IPS-18c (cell line): ENCODE measurements at regions not wholly inside any gene's neighbourhood (a gene's known extent, or its start where the extent isn't known, plus 50 kb on each side); places are given as distances from the start of the nearest gene placed in this dataset.

Experiments used
- H3K4me3 ChIP-seq: 2 replicates; pipeline ENCODE4 v1.7.0; 2013; ENCODE audit warnings: low read depth, mild to moderate bottlenecking, low read length, moderate library complexity; ENCODE audit not compliant: insufficient read depth
- H3K9me3 ChIP-seq: one replicate; pipeline ENCODE4 v1.6.1; 2013; ENCODE audit warnings: mild to moderate bottlenecking, low read length, moderate library complexity; ENCODE audit not compliant: control insufficient read depth, insufficient read depth

GRCh38 chr3:72401005-72401545 is 447.2 kb downstream of the SHQ1 start:
- Histone ChIP-seq H3K4me3 (no peak overlapping the region), H3K9me3 (no peaks in the 10 kb centered on the region)

DNA sequence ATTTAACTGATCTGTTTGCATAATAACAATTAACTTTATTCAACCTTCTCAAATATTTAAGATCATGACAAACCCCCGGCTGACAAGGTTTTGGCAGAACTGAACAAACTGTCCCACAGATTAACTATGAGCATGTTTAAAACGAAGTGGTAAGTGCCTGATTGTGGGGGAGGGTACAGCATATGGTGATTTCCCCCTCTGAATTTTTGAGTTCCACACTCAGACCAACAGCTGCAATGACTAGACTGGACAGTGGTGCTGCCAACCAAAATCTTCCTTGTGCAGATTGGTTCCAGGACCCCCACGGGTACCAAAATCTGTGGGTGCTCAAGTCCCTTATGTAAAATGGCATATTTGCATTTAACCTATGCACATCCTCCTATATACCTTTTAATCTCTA is 449.5 kb downstream of the SHQ1 start:
- Histone ChIP-seq H3K4me3 (no peak overlapping the region), H3K9me3 (no peaks in the 10 kb centered on the region)

- Histone ChIP-seq H3K4me3 (no peak overlapping the region), H3K9me3 (no peaks in the 10 kb centered on the region)
Measured at GRCh38 chr3:72397586-72397985, 450.7 kb downstream of the SHQ1 start.

DNA sequence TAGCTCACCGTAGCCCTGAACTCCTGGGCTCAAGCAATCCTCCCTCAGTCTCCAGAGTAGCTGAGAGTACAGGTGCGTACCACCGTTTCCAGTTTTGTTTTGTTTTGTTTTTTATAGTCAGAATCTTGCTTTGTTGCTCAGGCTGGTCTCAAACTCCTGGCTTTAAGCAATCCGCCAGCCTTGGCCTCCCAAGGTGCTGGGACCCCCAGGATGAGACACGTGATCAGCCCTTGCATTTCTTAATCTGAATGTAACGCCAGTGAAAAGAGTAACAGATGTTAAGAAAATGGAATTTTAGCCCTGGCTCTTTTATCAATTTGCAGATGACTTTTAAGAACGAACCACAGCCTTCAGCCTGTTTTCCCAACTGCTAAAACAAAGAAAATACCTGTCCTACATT is 451.3 kb downstream of the SHQ1 start:
- Histone ChIP-seq H3K4me3 (no peak overlapping the region), H3K9me3 (no peaks in the 10 kb centered on the region)

- Histone ChIP-seq H3K9me3 (no peaks in the 10 kb centered on the region), H3K4me3 (no peak overlapping the region)
Measured at GRCh38 chr3:72395776-72396311, 452.4 kb downstream of the SHQ1 start.

DNA sequence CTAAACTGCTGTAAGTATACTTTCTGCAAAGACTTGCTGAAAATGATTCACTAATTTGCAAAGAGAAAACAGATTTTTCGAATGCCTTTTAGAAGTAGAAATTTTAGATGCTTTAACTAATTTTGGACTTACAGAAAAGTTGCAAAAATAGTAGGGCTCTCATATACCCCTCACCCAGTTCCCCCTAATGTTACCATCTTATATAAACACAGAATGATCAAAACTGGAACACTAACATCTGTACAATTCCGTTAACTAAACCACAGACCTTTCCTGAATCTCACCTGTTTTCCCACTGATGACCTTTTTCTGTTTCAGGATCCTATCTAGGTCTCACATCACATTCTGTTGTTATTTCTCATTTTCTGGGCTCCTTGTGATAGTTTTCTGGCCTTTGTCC is 454.8 kb downstream of the SHQ1 start:
- H3K4me3 ChIP-seq, result no peak overlapping the region
- no peaks in the 10 kb centered on the region for H3K9me3 ChIP-seq

DNA sequence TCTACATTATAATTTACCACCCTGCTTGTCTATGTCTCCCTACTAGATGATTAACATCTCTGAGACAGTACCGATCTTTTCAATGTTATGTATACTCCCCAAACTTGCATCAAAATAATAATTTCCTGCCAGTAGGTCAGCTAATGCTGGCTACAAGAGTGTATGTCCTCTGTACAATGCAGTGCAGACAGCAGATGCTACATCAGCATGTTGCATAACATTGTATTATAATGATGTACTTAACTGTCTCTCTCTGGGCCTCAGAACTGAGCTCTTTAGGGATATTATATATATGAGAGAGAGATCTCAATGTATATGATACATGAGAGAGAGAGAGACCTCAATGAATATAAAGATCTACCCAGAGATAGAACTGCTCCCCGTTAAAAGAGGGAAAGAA is 456.6 kb downstream of the SHQ1 start:
- no peaks in the 10 kb centered on the region for H3K9me3 ChIP-seq
- no peak overlapping the region for H3K4me3 ChIP-seq

GRCh38 chr3:72390841-72391240 is 457.4 kb downstream of the SHQ1 start:
- no peaks in the 10 kb centered on the region for H3K9me3 ChIP-seq
- no peak overlapping the region for H3K4me3 ChIP-seq

DNA sequence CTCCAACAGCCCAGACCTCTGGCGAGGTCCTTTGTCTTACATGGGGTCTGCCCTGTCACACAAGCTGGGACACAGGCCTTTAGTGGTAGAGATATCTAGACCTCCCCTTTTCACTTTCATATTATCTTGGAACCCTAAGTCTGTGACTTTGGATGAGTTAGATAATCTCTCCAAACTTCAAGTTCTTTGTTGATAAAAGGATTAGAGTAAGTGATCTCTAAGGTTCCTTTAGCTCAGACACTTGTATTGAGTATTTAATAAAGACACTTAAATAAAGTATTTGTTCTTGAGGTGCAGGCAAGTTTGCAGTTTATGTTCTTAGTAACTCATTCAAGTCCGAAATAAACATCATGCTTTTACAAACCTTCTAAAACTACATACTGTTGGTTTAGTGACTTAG is 459.6 kb downstream of the SHQ1 start:
- Histone ChIP-seq H3K9me3 (no peaks in the 10 kb centered on the region), H3K4me3 (no peak overlapping the region)

- Histone ChIP-seq H3K9me3 (no peaks in the 10 kb centered on the region), H3K4me3 (no peak overlapping the region)
Measured at GRCh38 chr3:72388117-72388516, 460.1 kb downstream of the SHQ1 start.

DNA sequence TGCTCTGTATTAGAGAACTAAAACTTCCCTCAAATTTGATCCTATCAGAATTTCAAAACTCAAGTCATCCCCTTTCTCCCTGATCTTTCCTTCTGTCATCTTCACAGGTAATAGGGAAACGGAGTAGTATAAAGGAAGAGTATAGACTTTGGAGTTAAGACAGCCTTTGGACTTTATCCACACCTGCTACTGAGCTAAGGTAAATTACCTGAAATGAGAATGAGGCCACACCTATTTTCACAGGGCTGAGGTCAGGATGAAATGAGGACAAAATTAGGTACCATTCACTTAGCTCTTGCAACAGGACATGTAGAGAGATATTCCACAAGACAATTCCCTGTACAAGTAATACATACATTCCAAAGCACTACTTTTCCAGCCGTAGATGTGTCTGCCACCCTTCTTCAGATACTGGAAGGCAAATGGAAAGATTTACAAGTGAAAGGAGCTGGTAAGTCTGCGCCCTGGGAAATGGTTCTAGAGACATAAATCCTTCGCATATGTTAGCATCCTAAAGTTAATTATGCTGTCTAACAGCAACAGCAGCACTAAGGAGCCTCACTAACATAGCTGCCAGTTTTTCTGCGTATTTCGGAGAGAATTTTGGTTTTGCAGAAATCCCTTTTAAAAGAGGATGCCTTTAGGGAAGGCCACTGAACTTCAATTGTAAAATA is 461.8 kb downstream of the SHQ1 start:
- H3K9me3 ChIP-seq, result no peaks in the 10 kb centered on the region
- no peak overlapping the region for H3K4me3 ChIP-seq

DNA sequence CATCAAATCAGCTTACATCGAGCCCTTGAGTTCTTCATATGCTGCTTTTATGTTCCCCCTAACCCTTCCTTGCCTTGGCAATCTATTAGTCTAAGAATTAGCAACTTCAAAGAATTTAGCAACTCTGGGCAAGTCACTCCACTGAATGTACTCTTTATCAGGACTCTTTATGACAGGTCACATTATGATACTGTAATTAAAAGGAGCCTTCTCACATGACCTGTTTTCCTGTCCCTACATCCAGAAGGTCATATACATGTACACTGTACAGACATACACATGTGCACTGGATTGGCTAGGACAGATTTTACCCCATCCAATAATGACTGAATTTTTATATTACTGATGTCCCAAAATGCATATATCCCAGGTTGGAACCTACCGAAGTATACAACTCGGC is 463.1 kb downstream of the SHQ1 start:
- H3K4me3 ChIP-seq, result no peak overlapping the region
- H3K9me3 ChIP-seq, result no peaks in the 10 kb centered on the region

- Histone ChIP-seq H3K9me3 (no peaks in the 10 kb centered on the region), H3K4me3 (no peak overlapping the region)
Measured at GRCh38 chr3:72384602-72385001, 463.6 kb downstream of the SHQ1 start.

DNA sequence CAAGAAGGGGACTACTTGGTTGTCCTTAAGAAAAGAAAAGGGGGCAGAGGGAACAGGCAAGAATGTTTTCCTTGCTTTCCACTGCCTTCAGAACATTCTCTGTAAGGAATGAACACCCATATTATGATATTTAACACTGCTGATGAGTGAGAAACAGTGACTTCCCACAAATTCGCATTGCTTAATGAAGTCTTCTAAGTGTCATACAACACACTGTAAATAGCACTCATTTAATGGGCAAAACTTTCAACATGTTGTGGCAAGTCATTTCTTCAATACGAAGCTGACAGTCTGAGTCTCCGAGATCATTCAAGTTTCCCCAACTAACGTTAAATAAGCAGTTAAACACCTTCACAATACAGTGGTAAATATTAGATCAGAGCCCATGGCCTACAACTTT is 464.4 kb downstream of the SHQ1 start:
- no peak overlapping the region for H3K4me3 ChIP-seq
- H3K9me3 ChIP-seq, result no peaks in the 10 kb centered on the region

GRCh38 chr3:72383230-72383629 is 465.0 kb downstream of the SHQ1 start:
- Histone ChIP-seq H3K9me3 (no peaks in the 10 kb centered on the region), H3K4me3 (no peak overlapping the region)

DNA sequence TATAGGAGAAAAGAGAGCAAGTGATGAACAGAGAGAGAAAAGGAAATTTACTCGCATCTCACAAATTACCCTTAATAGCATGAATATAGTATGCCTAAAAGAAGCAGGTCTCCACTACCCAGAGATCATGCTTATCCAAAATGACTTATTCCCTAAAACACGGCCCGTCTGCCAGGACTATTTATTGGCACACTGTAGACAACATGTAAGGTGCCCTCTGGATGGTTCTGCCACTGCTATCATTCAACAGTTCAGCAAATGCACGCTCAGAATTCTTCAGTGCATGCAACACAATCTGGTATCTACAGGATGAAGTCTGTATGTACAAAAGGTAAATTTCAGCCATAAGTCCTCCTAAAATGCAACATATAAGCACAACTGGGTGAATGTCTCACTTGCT is 465.8 kb downstream of the SHQ1 start:
- H3K9me3 ChIP-seq, result no peaks in the 10 kb centered on the region
- no peak overlapping the region for H3K4me3 ChIP-seq

DNA sequence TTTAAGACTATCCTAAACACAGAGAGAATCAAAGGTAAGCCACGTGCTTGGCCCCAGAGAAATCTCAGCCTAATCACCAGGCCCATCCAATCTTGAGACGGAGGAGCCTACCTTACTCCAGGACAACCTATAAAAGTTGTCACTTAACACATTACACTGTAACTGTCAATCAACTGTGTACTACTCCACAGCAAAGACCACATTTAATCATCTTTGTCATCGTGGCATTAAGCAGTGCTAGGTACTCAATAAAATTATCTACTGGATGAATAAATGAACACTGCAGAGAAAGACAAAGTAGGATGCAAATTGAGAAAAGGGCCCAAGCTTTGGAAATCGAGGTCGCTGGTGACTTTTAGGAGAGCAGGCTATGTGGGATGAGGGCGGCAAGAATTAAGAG is 466.7 kb downstream of the SHQ1 start:
- Histone ChIP-seq H3K9me3 (no peaks in the 10 kb centered on the region), H3K4me3 (no peak overlapping the region)

GRCh38 chr3:72380711-72381493 is 467.3 kb downstream of the SHQ1 start:
- Histone ChIP-seq H3K9me3 (no peaks in the 10 kb centered on the region), H3K4me3 (no peak overlapping the region)
